H9 (cell line): ENCODE measurements at regions not wholly inside any gene's neighbourhood (a gene's known extent, or its start where the extent isn't known, plus 50 kb on each side); places are given as distances from the start of the nearest gene placed in this dataset.

ENCODE experiments used
- DNase-seq: peaks from one replicate; pipeline ENCODE4 v3.0.0-alpha.2; 2017
- H2AFZ ChIP-seq: one replicate; pipeline ENCODE4 v1.6.1; 2013; ENCODE audit warnings: mild to moderate bottlenecking, low read length, control low read depth, moderate library complexity
- H2AK5ac ChIP-seq: 2 replicates; pipeline ENCODE4 v1.6.1; 2013; ENCODE audit warnings: low read length, control low read depth, mixed read lengths; ENCODE audit not compliant: insufficient read length
- H2BK120ac ChIP-seq: one replicate; pipeline ENCODE4 v1.6.1; 2013; ENCODE audit warnings: low read depth, mild to moderate bottlenecking, low read length, control low read depth, inconsistent platforms; ENCODE audit not compliant: poor library complexity, severe bottlenecking
- H2BK12ac ChIP-seq: 2 replicates; pipeline ENCODE4 v1.6.1; 2013; ENCODE audit warnings: low read length, control low read depth, mixed read lengths, low read depth; ENCODE audit not compliant: insufficient read length
- H2BK15ac ChIP-seq: 2 replicates; pipeline ENCODE4 v1.6.1; 2013; ENCODE audit warnings: low read depth, low read length, control low read depth
- H2BK20ac ChIP-seq: one replicate; pipeline ENCODE4 v1.6.1; 2013; ENCODE audit warnings: low read depth, mild to moderate bottlenecking, low read length, control low read depth, inconsistent platforms; ENCODE audit not compliant: poor library complexity, severe bottlenecking
- H2BK5ac ChIP-seq: 2 replicates; pipeline ENCODE4 v1.6.1; 2013; ENCODE audit warnings: low read length, control low read depth, mixed read lengths; ENCODE audit not compliant: insufficient read length
- H3K14ac ChIP-seq: 2 replicates; pipeline ENCODE4 v1.6.1; 2013; ENCODE audit warnings: low read length, control low read depth; ENCODE audit not compliant: insufficient read depth
- H3K18ac ChIP-seq: 2 replicates; pipeline ENCODE4 v1.6.1; 2013; ENCODE audit warnings: low read depth, mild to moderate bottlenecking, mixed read lengths, low read length, control low read depth; ENCODE audit not compliant: insufficient read length
- H3K23ac ChIP-seq: 2 replicates; pipeline ENCODE4 v1.6.1; 2013; ENCODE audit warnings: low read length, control low read depth, mixed read lengths, low read depth; ENCODE audit not compliant: insufficient read length
- H3K23me2 ChIP-seq: 2 replicates; pipeline ENCODE4 v1.6.1; 2013; ENCODE audit warnings: low read depth, mild to moderate bottlenecking, mixed read lengths, low read length, control low read depth; ENCODE audit not compliant: insufficient read length, poor library complexity, severe bottlenecking
- H3K27ac ChIP-seq: 2 replicates; pipeline ENCODE4 v1.5.1; 2013; ENCODE audit warnings: low read length, control low read depth, mixed read lengths, low read depth; ENCODE audit not compliant: insufficient read length
- H3K27me3 ChIP-seq: 2 replicates; pipeline ENCODE4 v1.6.1; 2013; ENCODE audit warnings: low read length, control low read depth, inconsistent platforms; ENCODE audit not compliant: insufficient read depth
- H3K4ac ChIP-seq: 2 replicates; pipeline ENCODE4 v1.6.1; 2013; ENCODE audit warnings: low read depth, mild to moderate bottlenecking, control low read depth, inconsistent platforms, low read length, moderate library complexity
- H3K4me1 ChIP-seq: 2 replicates; pipeline ENCODE4 v1.6.1; 2013; ENCODE audit warnings: low read length, control low read depth, inconsistent platforms; ENCODE audit not compliant: insufficient read depth
- H3K4me2 ChIP-seq: 2 replicates; pipeline ENCODE4 v1.6.1; 2013; ENCODE audit warnings: low read length, control low read depth, mixed read lengths; ENCODE audit not compliant: insufficient read length, insufficient read depth
- H3K56ac ChIP-seq: 2 replicates; pipeline ENCODE4 v1.6.1; 2013; ENCODE audit warnings: low read depth, mild to moderate bottlenecking, mixed read lengths, low read length, control low read depth; ENCODE audit not compliant: insufficient read length
- H3K79me1 ChIP-seq: 2 replicates; pipeline ENCODE4 v1.6.1; 2013; ENCODE audit warnings: low read depth, mild to moderate bottlenecking, moderate library complexity, low read length, control low read depth, inconsistent platforms; ENCODE audit not compliant: insufficient read depth, poor library complexity, severe bottlenecking
- H3K79me2 ChIP-seq: 2 replicates; pipeline ENCODE4 v1.6.1; 2013; ENCODE audit warnings: low read length, control low read depth, inconsistent platforms; ENCODE audit not compliant: insufficient read depth
- H3K9ac ChIP-seq: 2 replicates; pipeline ENCODE4 v1.6.1; 2013; ENCODE audit warnings: low read length, control low read depth, mixed read lengths; ENCODE audit not compliant: insufficient read length; ENCODE audit errors: extremely low read depth
- H3K9me3 ChIP-seq: one replicate; pipeline ENCODE4 v1.6.1; 2013; ENCODE audit warnings: low read depth, low read length, inconsistent platforms; ENCODE audit not compliant: control insufficient read depth
- H3T11ph ChIP-seq: one replicate; pipeline ENCODE4 v1.6.1; 2013; ENCODE audit warnings: mild to moderate bottlenecking, low read length, control low read depth, inconsistent platforms
- H4K20me1 ChIP-seq: one replicate; pipeline ENCODE4 v1.6.1; 2013; ENCODE audit not compliant: control insufficient read depth, insufficient read length, insufficient read depth
- H4K5ac ChIP-seq: 2 replicates; pipeline ENCODE4 v1.6.1; 2013; ENCODE audit warnings: low read depth, mild to moderate bottlenecking, mixed read lengths, low read length, control low read depth; ENCODE audit not compliant: insufficient read length
- H4K8ac ChIP-seq: replicated peaks from 2 replicates; pipeline ENCODE4 v1.6.1; 2013; ENCODE audit warnings: low read length, control low read depth, mixed read lengths, low read depth; ENCODE audit not compliant: insufficient read length
- H4K91ac ChIP-seq: 2 replicates; pipeline ENCODE4 v1.6.1; 2013; ENCODE audit warnings: low read depth, mild to moderate bottlenecking, moderate library complexity, mixed read lengths, low read length, control low read depth; ENCODE audit not compliant: insufficient read length
- H3K27ac Mint-ChIP-seq, 3 experiments: 2 replicates in 2 of 3; 3 replicates in 1 of 3; pipeline ENCODE4 v1.8.0; 2020 to 2021; ENCODE audit warnings: mixed read lengths in 3 of 3, mild to moderate bottlenecking in 1 of 3, moderate library complexity in 1 of 3
- H3K27me3 Mint-ChIP-seq: 2 replicates; pipeline ENCODE4 v1.8.0; 2021; ENCODE audit warnings: low read depth, mild to moderate bottlenecking, moderate library complexity, mixed read lengths
- H3K36me3 Mint-ChIP-seq, 3 experiments: 2 replicates in 2 of 3; 3 replicates in 1 of 3; pipeline ENCODE4 v1.8.0; 2020 to 2021; ENCODE audit warnings: low read depth in 3 of 3, mixed read lengths in 3 of 3; ENCODE audit not compliant: insufficient read depth in 1 of 3
- H3K4me1 Mint-ChIP-seq, 2 experiments: 2 replicates each; pipeline ENCODE4 v1.8.0; 2020; ENCODE audit warnings: mixed read lengths in 2 of 2
- H3K4me3 Mint-ChIP-seq, 2 experiments: 2 replicates in 1 of 2; 3 replicates in 1 of 2; pipeline ENCODE4 v1.8.0; 2020 to 2021; ENCODE audit warnings: mild to moderate bottlenecking in 2 of 2, mixed read lengths in 2 of 2, moderate library complexity in 1 of 2
- H3K9me3 Mint-ChIP-seq, 2 experiments: 2 replicates in 1 of 2; 3 replicates in 1 of 2; pipeline ENCODE4 v1.8.0; 2020; ENCODE audit warnings: mild to moderate bottlenecking in 2 of 2, mixed read lengths in 2 of 2, moderate library complexity in 1 of 2
- CTCF ChIP-seq: fragments of 200-600 bp; sonication (generic); conservative IDR thresholded peaks from 3 replicates; pipeline ENCODE4 v1.8.0; 2021; ENCODE audit warnings: antibody characterized with exemption, mild to moderate bottlenecking
- WGBS: extraction: QIAGEN DNeasy Blood & Tissue Kit; methylation state at CpG from one replicate; pipeline ENCODE4 v1.1.7; 2013; ENCODE audit warnings: missing lambda C conversion rate, low lambda C conversion rate, mixed read lengths; ENCODE audit not compliant: insufficient read length; ENCODE audit errors: extremely low coverage; 5-methylcytosine and 5-hydroxymethylcytosine counted together

- no peaks in the 10 kb centered on the region; the same call in 1 of the 2 replicates for H3K4me1 ChIP-seq
- H3K4me2 ChIP-seq: no peak overlapping the region
- H4K91ac ChIP-seq: no peak overlapping the region
- no peaks in the 10 kb centered on the region for H3K79me2 ChIP-seq
- peaks cover 24 to 33% of the 10 kb centered on the region in 2 experiments for H3K4me1 Mint-ChIP-seq
- H3K4me3 Mint-ChIP-seq: no peak overlapping the region
- H2BK15ac ChIP-seq: no peak overlapping the region
- no peak overlapping the region for H3K56ac ChIP-seq
- no peak overlapping the region for H2BK5ac ChIP-seq
- H3K18ac ChIP-seq: no peak overlapping the region
- no peaks in the 10 kb centered on the region for H3K36me3 Mint-ChIP-seq
- no peak overlapping the region for H3K9ac ChIP-seq
- H3K27ac Mint-ChIP-seq: 0 out of 7 replicates have a peak overlapping the region, but pooled peaks of 1 of the 3 experiments have one; percentile 1
- no peak overlapping the region for H3K23ac ChIP-seq
- H3K14ac ChIP-seq: no peak overlapping the region
- H3K23me2 ChIP-seq: no peaks in the 10 kb centered on the region
- TF ChIP-seq CTCF: no peak
- no CpG with 5 or more reads among the region's 2 CpGs for WGBS
- no peak for DNase-seq
- no peak overlapping the region for H2BK20ac ChIP-seq
- no peak overlapping the region for H4K8ac ChIP-seq
- no peak overlapping the region for H2BK120ac ChIP-seq
- no peaks in the 10 kb centered on the region for H4K20me1 ChIP-seq
- H3T11ph ChIP-seq: no peak overlapping the region
- H4K5ac ChIP-seq: no peak overlapping the region
- no peaks in the 10 kb centered on the region for H3K9me3 Mint-ChIP-seq
- no peak overlapping the region for H2BK12ac ChIP-seq
- H2AK5ac ChIP-seq: no peak overlapping the region
- H3K27me3 ChIP-seq: no peaks in the 10 kb centered on the region
- no peak overlapping the region for H3K4ac ChIP-seq
- no peaks in the 10 kb centered on the region for H3K79me1 ChIP-seq
- no peak overlapping the region for H3K27ac ChIP-seq
- no peaks in the 10 kb centered on the region for H3K27me3 Mint-ChIP-seq
- H3K9me3 ChIP-seq: no peaks in the 10 kb centered on the region
- H2AFZ ChIP-seq: no peak overlapping the region
Measured at GRCh38 chr14:65304963-65305362, 107.6 kb upstream of the FUT8 start.
